SK-N-SH treated with all-trans-retinoic acid at 6 μM for 48 hours (cell line): ENCODE measurements at regions not wholly inside any gene's neighbourhood (a gene's known extent, or its start where the extent isn't known, plus 50 kb on each side); places are given as distances from the start of the nearest gene placed in this dataset.

ENCODE experiments used
- BACH2 ChIP-seq: fragments of 250-450 bp; sonication (Bioruptor Pico); IDR thresholded peaks from 2 replicates; pipeline ENCODE4 v1.9.0; 2021; ENCODE audit warnings: mild to moderate bottlenecking, borderline replicate concordance
- TF ChIP-seq, protein P1 (sequence below): fragments of 250-450 bp; sonication (Bioruptor Pico); IDR thresholded peaks from 2 replicates; pipeline ENCODE4 v1.8.0; 2021; ENCODE audit warnings: low read depth, mild to moderate bottlenecking, moderate library complexity, borderline replicate concordance

- TF ChIP-seq, protein P1, sequence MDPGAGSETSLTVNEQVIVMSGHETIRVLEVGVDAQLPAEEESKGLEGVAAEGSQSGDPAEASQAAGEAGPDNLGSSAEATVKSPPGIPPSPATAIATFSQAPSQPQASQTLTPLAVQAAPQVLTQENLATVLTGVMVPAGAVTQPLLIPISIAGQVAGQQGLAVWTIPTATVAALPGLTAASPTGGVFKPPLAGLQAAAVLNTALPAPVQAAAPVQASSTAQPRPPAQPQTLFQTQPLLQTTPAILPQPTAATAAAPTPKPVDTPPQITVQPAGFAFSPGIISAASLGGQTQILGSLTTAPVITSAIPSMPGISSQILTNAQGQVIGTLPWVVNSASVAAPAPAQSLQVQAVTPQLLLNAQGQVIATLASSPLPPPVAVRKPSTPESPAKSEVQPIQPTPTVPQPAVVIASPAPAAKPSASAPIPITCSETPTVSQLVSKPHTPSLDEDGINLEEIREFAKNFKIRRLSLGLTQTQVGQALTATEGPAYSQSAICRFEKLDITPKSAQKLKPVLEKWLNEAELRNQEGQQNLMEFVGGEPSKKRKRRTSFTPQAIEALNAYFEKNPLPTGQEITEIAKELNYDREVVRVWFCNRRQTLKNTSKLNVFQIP (CRISPR knock-in tag): no peak
- TF ChIP-seq BACH2 (CRISPR knock-in tag): no peak
These were observed 380.8 kb downstream of the LMO7 start for GRCh38 chr13:76016799-76017400.
